ENCODE measurements at regions not wholly inside any gene's neighbourhood (a gene's known extent, or its start where the extent isn't known, plus 50 kb on each side); places are given as distances from the start of the nearest gene placed in this dataset.
"Not testable (repeated sequence)": the region's sequence is repeated elsewhere in the genome, so short reads cannot be mapped to it uniquely, and the experiment has no call there.

GRCh38 chr22:25282671-25283561, 63.5 kb downstream of the CRYBB2 start:
- H3K27ac Mint-ChIP-seq: peak overlapping the region; percentile 91
- H3K4me3 Mint-ChIP-seq: peak overlapping the region; percentile 86

GRCh38 chr22:25288481-25288880, 69.0 kb downstream of the CRYBB2 start:
- H3K4me3 ChIP-seq (ENCODE audit: control extremely low read depth in 1 of 5, extremely low read depth in 1 of 5, insufficient read depth in 1 of 5, low read depth in 2 of 5, low read length in 4 of 5); intact Hi-C loops (cut with micrococcal nuclease); CTCF ChIA-PET; H3K36me3 ChIP-seq (replicated peaks in 1 of 2; ENCODE audit: control extremely low read depth in 1 of 2, control insufficient read depth in 1 of 2, extremely low read depth in 1 of 2, insufficient read depth in 2 of 2, low read length in 1 of 2); H2AFZ ChIP-seq (ENCODE audit: insufficient read depth, low read depth, low read length, poor library complexity, severe bottlenecking); H3K9me3 Mint-ChIP-seq (ENCODE audit: insufficient read depth); H3K27ac Mint-ChIP-seq; H3K4me1 ChIP-seq (ENCODE audit: control insufficient read depth in 2 of 2, insufficient read depth in 2 of 2, low read length in 2 of 2); H3K4me3 Mint-ChIP-seq; H3K4me1 Mint-ChIP-seq; H3K4me2 ChIP-seq (replicated peaks; ENCODE audit: low read depth, low read length, poor library complexity, severe bottlenecking); H3K9ac ChIP-seq (ENCODE audit: low read length); H4K20me1 ChIP-seq (ENCODE audit: control insufficient read depth, insufficient read depth, low read length, poor library complexity, severe bottlenecking); H3K9me3 ChIP-seq (ENCODE audit: control extremely low read depth in 1 of 3, control insufficient read depth in 2 of 3, insufficient read depth in 1 of 3, low read length in 2 of 3); H3K27ac ChIP-seq (ENCODE audit: low read length in 2 of 2); H3K79me2 ChIP-seq (ENCODE audit: control insufficient read depth, insufficient read depth, low read length); DNase-seq; POLR2A ChIA-PET: not testable (repeated sequence)
- peaks cover 0 to 13% (median 3%) of the 10 kb centered on the region in 4 experiments for H3K27me3 ChIP-seq (replicated peaks in 1 of 4; ENCODE audit: control extremely low read depth in 1 of 4, control insufficient read depth in 3 of 4, insufficient read depth in 4 of 4, low read length in 3 of 4)
- no CpG with 5 or more reads among the region's 5 CpGs for WGBS (ENCODE audit: insufficient coverage)
- peaks cover 24% of the 10 kb centered on the region for H3K27me3 Mint-ChIP-seq
- peak; percentile 17 for ATAC-seq (ENCODE audit: low read depth)

More at GRCh38 chr22:25282671-25283561, 63.5 kb downstream of the CRYBB2 start:
- peak; percentile 19 for DNase-seq
- ATAC-seq (ENCODE audit: low read depth): peak; percentile 29
- H3K9me3 Mint-ChIP-seq (ENCODE audit: insufficient read depth): no peaks in the 10 kb centered on the region
- H3K9me3 ChIP-seq (ENCODE audit: control extremely low read depth in 1 of 3, control insufficient read depth in 2 of 3, insufficient read depth in 1 of 3, low read length in 2 of 3): no peaks in the 10 kb centered on the region
- H3K27ac ChIP-seq (ENCODE audit: low read length in 2 of 2): no peak overlapping the region
- H3K4me3 ChIP-seq (ENCODE audit: control extremely low read depth in 1 of 5, extremely low read depth in 1 of 5, insufficient read depth in 1 of 5, low read depth in 2 of 5, low read length in 4 of 5): peak overlapping the region in 3 of 5 experiments; percentile 19 to 43 (median 21)
- CTCF ChIA-PET: interaction anchor here (0.8 to 2.6 kb wide), 4 partner anchors 47 to 81 kb away, joined by 3 to 13 read pairs (median 4); no protein-coding TSS in a partner anchor
- H2AFZ ChIP-seq (ENCODE audit: insufficient read depth, low read depth, low read length, poor library complexity, severe bottlenecking): peak overlapping the region; percentile 46
- peaks cover 0 to 29% (median 5%) of the 10 kb centered on the region in 4 experiments for H3K27me3 ChIP-seq (replicated peaks in 1 of 4; ENCODE audit: control extremely low read depth in 1 of 4, control insufficient read depth in 3 of 4, insufficient read depth in 4 of 4, low read length in 3 of 4)
- peaks cover 48% of the 10 kb centered on the region for H3K27me3 Mint-ChIP-seq
- POLR2A ChIA-PET: no interaction called here
- H4K20me1 ChIP-seq (ENCODE audit: control insufficient read depth, insufficient read depth, low read length, poor library complexity, severe bottlenecking): no peaks in the 10 kb centered on the region
- WGBS (ENCODE audit: insufficient coverage): 3% methylated on average over 90 of the region's 91 CpGs
- H3K9ac ChIP-seq (ENCODE audit: low read length): peak overlapping the region; percentile 26
- intact Hi-C loops (cut with micrococcal nuclease): loop anchor here (2.0 kb wide), 1 partner anchor 46 kb away; no protein-coding TSS in a partner anchor
- TF ChIP-seq CTCF (IDR thresholded peaks at IDR 0.05) (no peak), EZH2 (IDR thresholded peaks at IDR 0.05; ENCODE audit: borderline replicate concordance, insufficient read depth, low read depth, low read length, poor library complexity, severe bottlenecking) (no peak)
- H3K4me1 ChIP-seq (ENCODE audit: control insufficient read depth in 2 of 2, insufficient read depth in 2 of 2, low read length in 2 of 2): peaks cover 11 to 17% of the 10 kb centered on the region in 2 donors
- H3K4me1 Mint-ChIP-seq: peaks cover 36% of the 10 kb centered on the region
- no peaks in the 10 kb centered on the region for H3K36me3 ChIP-seq (replicated peaks in 1 of 2; ENCODE audit: control extremely low read depth in 1 of 2, control insufficient read depth in 1 of 2, extremely low read depth in 1 of 2, insufficient read depth in 2 of 2, low read length in 1 of 2)
- peak overlapping the region; percentile 49 for H3K4me2 ChIP-seq (replicated peaks; ENCODE audit: low read depth, low read length, poor library complexity, severe bottlenecking)
- H3K79me2 ChIP-seq (ENCODE audit: control insufficient read depth, insufficient read depth, low read length): no peaks in the 10 kb centered on the region

- POLR2A ChIA-PET; H3K9me3 Mint-ChIP-seq (ENCODE audit: insufficient read depth); H3K9me3 ChIP-seq (ENCODE audit: control extremely low read depth in 1 of 3, control insufficient read depth in 2 of 3, insufficient read depth in 1 of 3, low read length in 2 of 3); H3K4me2 ChIP-seq (replicated peaks; ENCODE audit: low read depth, low read length, poor library complexity, severe bottlenecking); H2AFZ ChIP-seq (ENCODE audit: insufficient read depth, low read depth, low read length, poor library complexity, severe bottlenecking); H3K27me3 ChIP-seq (replicated peaks in 1 of 4; ENCODE audit: control extremely low read depth in 1 of 4, control insufficient read depth in 3 of 4, insufficient read depth in 4 of 4, low read length in 3 of 4); H3K4me1 Mint-ChIP-seq; H3K79me2 ChIP-seq (ENCODE audit: control insufficient read depth, insufficient read depth, low read length); H3K27ac Mint-ChIP-seq; CTCF ChIA-PET; H3K4me3 Mint-ChIP-seq; DNase-seq; H3K4me1 ChIP-seq (ENCODE audit: control insufficient read depth in 2 of 2, insufficient read depth in 2 of 2, low read length in 2 of 2); H3K4me3 ChIP-seq (ENCODE audit: control extremely low read depth in 1 of 5, extremely low read depth in 1 of 5, insufficient read depth in 1 of 5, low read depth in 2 of 5, low read length in 4 of 5); ATAC-seq (ENCODE audit: low read depth); H3K36me3 ChIP-seq (replicated peaks in 1 of 2; ENCODE audit: control extremely low read depth in 1 of 2, control insufficient read depth in 1 of 2, extremely low read depth in 1 of 2, insufficient read depth in 2 of 2, low read length in 1 of 2); H3K27ac ChIP-seq (ENCODE audit: low read length in 2 of 2); intact Hi-C loops (cut with micrococcal nuclease); H4K20me1 ChIP-seq (ENCODE audit: control insufficient read depth, insufficient read depth, low read length, poor library complexity, severe bottlenecking); H3K9ac ChIP-seq (ENCODE audit: low read length): not testable (repeated sequence)
- no CpG with 5 or more reads among the region's 4 CpGs for WGBS (ENCODE audit: insufficient coverage)
- H3K27me3 Mint-ChIP-seq: peaks cover 14% of the 10 kb centered on the region
Measured at GRCh38 chr22:25301912-25302311, 82.5 kb downstream of the CRYBB2 start.

Data from B cell (primary cell).